IMR-90 (cell line): ENCODE measurements at regions not wholly inside any gene's neighbourhood (a gene's known extent, or its start where the extent isn't known, plus 50 kb on each side); places are given as distances from the start of the nearest gene placed in this dataset.

ENCODE experiments used
- ATAC-seq: fragments of 200-7000 bp; cut with Tn5 transposase; 2 replicates; pipeline ENCODE4 v1.9.1; 2020; ENCODE audit warnings: low read depth, mild to moderate bottlenecking, moderate library complexity
- BruUV-seq: library from RNA; stranded (reverse); fragments of 400-500 nt; replicated peaks from 2 replicates; lab custom pipeline; 2021; lab: Mats Ljungman, UMichigan
- CTCF ChIA-PET: fragments of 300-600 bp; formaldehyde crosslinking; extraction: SDS; loops from one replicate; lab custom pipeline; 2021; ENCODE audit warnings: antibody characterized with exemption; lab: Yijun Ruan, JAX
- POLR2A ChIA-PET: fragments of 300-600 bp; sonication (Branson Sonifier 250); formaldehyde crosslinking; loops from one replicate; lab custom pipeline; 2022; ENCODE audit warnings: antibody characterized with exemption; ENCODE audit not compliant: unreplicated experiment; lab: Charles Lee
- DNase-seq: peaks from one replicate; pipeline ENCODE4 v3.0.0; 2013
- H2AFZ ChIP-seq: replicated peaks from 2 replicates; pipeline ENCODE3; 2013; ENCODE audit warnings: low read length, mild to moderate bottlenecking; ENCODE audit not compliant: poor library complexity
- H2AK5ac ChIP-seq: 2 replicates; pipeline ENCODE4 v1.6.1; 2013; ENCODE audit warnings: low read depth, low read length, inconsistent platforms
- H2AK9ac ChIP-seq: replicated peaks from 2 replicates; pipeline ENCODE3; 2013; ENCODE audit warnings: mild to moderate bottlenecking, low read depth, low read length, moderate library complexity; ENCODE audit not compliant: poor library complexity
- H2BK120ac ChIP-seq: 2 replicates; pipeline ENCODE4 v1.6.1; 2013; ENCODE audit warnings: low read depth, low read length, inconsistent platforms
- H2BK15ac ChIP-seq: 3 replicates; pipeline ENCODE4 v1.6.1; 2013; ENCODE audit warnings: low read depth, low read length, inconsistent platforms
- H2BK20ac ChIP-seq: 2 replicates; pipeline ENCODE4 v1.6.1; 2013; ENCODE audit warnings: low read depth, mild to moderate bottlenecking, inconsistent platforms, low read length, moderate library complexity
- H2BK5ac ChIP-seq: 2 replicates; pipeline ENCODE4 v1.6.1; 2013; ENCODE audit warnings: mild to moderate bottlenecking, low read depth, low read length, inconsistent platforms; ENCODE audit not compliant: poor library complexity, severe bottlenecking
- H3K14ac ChIP-seq: replicated peaks from 2 replicates; pipeline ENCODE4 v1.6.1; 2013; ENCODE audit warnings: low read depth, low read length, inconsistent platforms
- H3K18ac ChIP-seq: 2 replicates; pipeline ENCODE4 v1.6.1; 2013; ENCODE audit warnings: low read depth, low read length, control low read depth
- H3K23ac ChIP-seq: 2 replicates; pipeline ENCODE4 v1.6.1; 2013; ENCODE audit warnings: low read depth, low read length, inconsistent platforms
- H3K27ac ChIP-seq: 2 replicates; pipeline ENCODE4 v1.5.1; 2013; ENCODE audit warnings: mild to moderate bottlenecking, control low read depth, low read length; ENCODE audit not compliant: insufficient read depth
- H3K27me3 ChIP-seq: 2 replicates; pipeline ENCODE4 v1.6.1; 2013; ENCODE audit warnings: low read length; ENCODE audit not compliant: control insufficient read depth, insufficient read depth
- H3K36me3 ChIP-seq: 2 replicates; pipeline ENCODE4 v1.6.1; 2013; ENCODE audit warnings: low read length, mixed read lengths; ENCODE audit not compliant: control insufficient read depth, insufficient read depth
- H3K4ac ChIP-seq: 2 replicates; pipeline ENCODE4 v1.6.1; 2013; ENCODE audit warnings: low read depth, low read length, inconsistent platforms
- H3K4me1 ChIP-seq: 2 replicates; pipeline ENCODE4 v1.6.1; 2013; ENCODE audit warnings: low read length, mixed read lengths; ENCODE audit not compliant: control insufficient read depth, insufficient read depth
- H3K4me2 ChIP-seq: 2 replicates; pipeline ENCODE4 v1.6.1; 2013; ENCODE audit warnings: low read depth, mild to moderate bottlenecking, control low read depth, low read length, moderate library complexity
- H3K4me3 ChIP-seq: 2 replicates; pipeline ENCODE4 v1.5.1; 2013; ENCODE audit warnings: low read depth, mild to moderate bottlenecking, control low read depth, low read length, moderate library complexity; ENCODE audit not compliant: insufficient read depth
- H3K56ac ChIP-seq: 2 replicates; pipeline ENCODE4 v1.6.1; 2013; ENCODE audit warnings: low read length, inconsistent platforms; ENCODE audit not compliant: insufficient read depth; ENCODE audit errors: extremely low read depth
- H3K79me1 ChIP-seq, 2 experiments: 2 replicates each; pipeline ENCODE4 v1.6.1; 2013; ENCODE audit warnings: low read length in 2 of 2, inconsistent platforms in 1 of 2, low read depth in 1 of 2
- H3K9ac ChIP-seq: 2 replicates; pipeline ENCODE4 v1.6.1; 2013; ENCODE audit warnings: low read depth, low read length, control low read depth
- H3K9me1 ChIP-seq: 2 replicates; pipeline ENCODE4 v1.6.1; 2013; ENCODE audit warnings: low read length, inconsistent platforms; ENCODE audit not compliant: insufficient read depth
- H3K9me3 ChIP-seq: 2 replicates; pipeline ENCODE4 v1.6.1; 2013; ENCODE audit warnings: low read length; ENCODE audit not compliant: control insufficient read depth, insufficient read depth
- H4K20me1 ChIP-seq: 2 replicates; pipeline ENCODE4 v1.6.1; 2013; ENCODE audit warnings: low read length, inconsistent platforms; ENCODE audit not compliant: insufficient read depth
- H4K5ac ChIP-seq: 2 replicates; pipeline ENCODE4 v1.6.1; 2013; ENCODE audit warnings: mild to moderate bottlenecking, low read depth, low read length, control low read depth
- H4K8ac ChIP-seq, 2 experiments: 2 replicates each; pipeline ENCODE4 v1.6.1; 2013; ENCODE audit warnings: low read depth in 2 of 2, low read length in 2 of 2, control low read depth in 1 of 2, inconsistent platforms in 1 of 2
- H4K91ac ChIP-seq: 2 replicates; pipeline ENCODE4 v1.6.1; 2013; ENCODE audit warnings: low read depth, low read length, inconsistent platforms; ENCODE audit not compliant: insufficient read depth
- BHLHE40 ChIP-seq: fragments of 150-350 bp; IDR thresholded peaks from 2 replicates; pipeline ENCODE4 v1.6.1; 2016; ENCODE audit warnings: mild to moderate bottlenecking, low read depth, low read length
- CEBPB ChIP-seq: IDR thresholded peaks from 2 replicates; pipeline ENCODE4 v1.6.1; 2012; ENCODE audit warnings: low read depth, low read length, improper control_type of control experiment
- CHD1 ChIP-seq: IDR thresholded peaks from 2 replicates; pipeline ENCODE4 v1.6.1; 2012; ENCODE audit warnings: low read depth, low read length, improper control_type of control experiment
- ELK1 ChIP-seq: fragments of 150-350 bp; IDR thresholded peaks from 2 replicates; pipeline ENCODE4 v1.6.1; 2016; ENCODE audit warnings: low read depth, mild to moderate bottlenecking, low read length, moderate library complexity, borderline replicate concordance
- FOS ChIP-seq: fragments of 150-350 bp; IDR thresholded peaks from 2 replicates; pipeline ENCODE4 v1.6.1; 2016; ENCODE audit warnings: low read depth, low read length
- MAFK ChIP-seq: IDR thresholded peaks from 2 replicates; pipeline ENCODE4 v1.6.1; 2012; ENCODE audit warnings: low read depth, low read length, improper control_type of control experiment
- MAZ ChIP-seq: IDR thresholded peaks from 2 replicates; pipeline ENCODE4 v1.6.1; 2012; ENCODE audit warnings: low read depth, mild to moderate bottlenecking, low read length, improper control_type of control experiment, moderate library complexity, borderline replicate concordance
- MXI1 ChIP-seq: IDR thresholded peaks from 2 replicates; pipeline ENCODE4 v1.6.1; 2012; ENCODE audit warnings: low read depth, mild to moderate bottlenecking, low read length, moderate library complexity, borderline replicate concordance
- NFE2L2 ChIP-seq: fragments of 150-350 bp; IDR thresholded peaks from 2 replicates; pipeline ENCODE4 v1.6.1; 2016; ENCODE audit warnings: low read depth, mild to moderate bottlenecking, low read length
- POLR2A ChIP-seq: IDR thresholded peaks from 2 replicates; pipeline ENCODE4 v1.6.1; 2012; ENCODE audit warnings: mild to moderate bottlenecking, low read depth, low read length
- RAD21 ChIP-seq: IDR thresholded peaks from 2 replicates; pipeline ENCODE4 v1.6.1; 2012; ENCODE audit warnings: low read length, improper control_type of control experiment
- RCOR1 ChIP-seq: IDR thresholded peaks from 2 replicates; pipeline ENCODE4 v1.6.1; 2012; ENCODE audit warnings: mild to moderate bottlenecking, low read length, improper control_type of control experiment; ENCODE audit not compliant: insufficient replicate concordance
- RFX5 ChIP-seq: IDR thresholded peaks from 2 replicates; pipeline ENCODE4 v1.8.0; 2012; ENCODE audit warnings: low read depth, mild to moderate bottlenecking, low read length, moderate library complexity
- SMC3 ChIP-seq: fragments of 150-350 bp; IDR thresholded peaks from 2 replicates; pipeline ENCODE4 v1.6.1; 2016; ENCODE audit warnings: low read depth, mild to moderate bottlenecking, antibody characterized with exemption, low read length, moderate library complexity
- USF2 ChIP-seq: fragments of 150-350 bp; IDR thresholded peaks from 2 replicates; pipeline ENCODE4 v1.6.1; 2017; ENCODE audit warnings: mild to moderate bottlenecking, antibody characterized with exemption, low read length, low read depth
- WGBS, 2 experiments: methylation state at CpG; one replicate each; pipeline versions ENCODE4 v1.1.5 to v1.1.7; 2013; ENCODE audit warnings: missing lambda C conversion rate in 2 of 2; ENCODE audit not compliant: insufficient read length in 1 of 2; ENCODE audit errors: extremely low coverage in 2 of 2; 5-methylcytosine and 5-hydroxymethylcytosine counted together
- dilution Hi-C: fragments of 300-500 bp; cut with HindIII; formaldehyde crosslinking; loops from one replicate; pipeline ENCODE4 v1.14.3; 2018; ENCODE audit warnings: low sequenced_read_pairs; ENCODE audit not compliant: unreplicated experiment
- in situ Hi-C: fragments of 300-500 bp; cut with MboI; formaldehyde crosslinking; loops from 3 replicates; pipeline ENCODE4 v1.14.3; 2019; ENCODE audit warnings: low sequenced_read_pairs, inconsistent platforms, mixed read lengths
- intact Hi-C: fragments of 100-400 bp; cut with micrococcal nuclease; formaldehyde crosslinking; loops from 2 replicates; pipeline ENCODE4 v1.10.0; 2022
- TF ChIP-seq, protein P1 (sequence below): conservative IDR thresholded peaks from 2 replicates; pipeline ENCODE4 v1.5.1; 2012; ENCODE audit warnings: mild to moderate bottlenecking, low read depth, low read length, improper control_type of control experiment

DNA sequence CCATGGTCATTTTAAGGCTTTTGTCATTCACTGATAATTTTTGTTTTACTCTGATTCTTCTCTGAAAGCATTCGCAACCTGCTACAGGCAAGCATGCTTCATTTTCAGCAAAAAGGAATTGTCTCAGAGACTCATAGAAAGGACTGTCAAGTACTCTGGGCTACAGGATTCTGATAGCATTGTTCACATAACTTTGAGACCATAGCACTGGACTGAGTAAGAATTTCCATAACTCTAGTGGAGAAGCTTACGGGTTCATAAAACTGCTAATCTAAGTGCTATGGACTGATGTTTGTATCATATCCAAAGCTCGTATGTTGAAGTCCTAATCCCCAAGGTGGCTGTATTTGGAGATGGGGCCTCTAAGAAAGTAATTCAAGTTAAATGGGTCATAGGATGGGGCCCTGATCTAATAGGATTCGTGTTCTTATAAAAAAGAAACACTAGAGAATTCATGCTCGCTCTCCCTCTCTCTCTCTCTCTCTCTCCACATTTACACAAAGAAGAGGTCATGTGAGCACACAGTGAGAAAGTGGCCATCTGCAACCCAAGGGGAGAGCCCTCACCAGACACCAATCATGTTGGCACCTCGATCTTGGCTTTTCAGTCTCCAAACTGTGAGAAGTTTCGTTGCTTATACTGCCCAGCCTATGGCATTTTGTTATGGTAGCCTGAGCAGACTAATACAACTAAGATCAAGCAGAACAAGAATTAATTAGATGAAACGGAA is 60.4 kb downstream of the CRYGS start:
- no peak overlapping the region for H3K9ac ChIP-seq
- H3K4me2 ChIP-seq, result no peak overlapping the region
- no peaks in the 10 kb centered on the region for H3K36me3 ChIP-seq
- H3K4ac ChIP-seq, result no peak overlapping the region
- no peak overlapping the region for H2BK15ac ChIP-seq
- no peaks in the 10 kb centered on the region for H4K20me1 ChIP-seq
- no peak overlapping the region for H3K4me3 ChIP-seq
- ATAC-seq (no peak), DNase-seq (peak; percentile 9)
- no peaks in the 10 kb centered on the region for H3K79me1 ChIP-seq
- H4K5ac ChIP-seq, result no peak overlapping the region
- no peak overlapping the region for H3K23ac ChIP-seq
- no peak overlapping the region for H4K91ac ChIP-seq
- POLR2A ChIA-PET, result no interaction called here
- H3K56ac ChIP-seq, result no peak overlapping the region
- H2BK5ac ChIP-seq, result no peak overlapping the region
- H3K9me1 ChIP-seq, result no peaks in the 10 kb centered on the region
- no CpG with 5 or more reads among the region's 8 CpGs for WGBS, 2 experiments
- H2BK20ac ChIP-seq, result no peak overlapping the region
- H3K9me3 ChIP-seq, result no peaks in the 10 kb centered on the region
- intact Hi-C loops, result no loop called here
- H3K18ac ChIP-seq, result no peak overlapping the region
- BruUV-seq, result no TSS peak
- in situ Hi-C loops, result no loop called here
- no peak overlapping the region for H2AK5ac ChIP-seq
- H3K14ac ChIP-seq, result no peak overlapping the region
- dilution Hi-C loops, result no loop called here
- CTCF ChIA-PET, result no interaction called here
- H4K8ac ChIP-seq, result no peak overlapping the region
- no peak overlapping the region for H2AFZ ChIP-seq
- H2AK9ac ChIP-seq, result no peak overlapping the region
- no peak overlapping the region for H2BK120ac ChIP-seq
- no peaks in the 10 kb centered on the region for H3K4me1 ChIP-seq
- no peak overlapping the region for H3K27ac ChIP-seq
- no peak for TF ChIP-seq NFE2L2
- no peak for TF ChIP-seq MAFK
- TF ChIP-seq POLR2A, result no peak
- TF ChIP-seq CHD1, result no peak
- no peak for TF ChIP-seq ELK1
- TF ChIP-seq, protein P1, sequence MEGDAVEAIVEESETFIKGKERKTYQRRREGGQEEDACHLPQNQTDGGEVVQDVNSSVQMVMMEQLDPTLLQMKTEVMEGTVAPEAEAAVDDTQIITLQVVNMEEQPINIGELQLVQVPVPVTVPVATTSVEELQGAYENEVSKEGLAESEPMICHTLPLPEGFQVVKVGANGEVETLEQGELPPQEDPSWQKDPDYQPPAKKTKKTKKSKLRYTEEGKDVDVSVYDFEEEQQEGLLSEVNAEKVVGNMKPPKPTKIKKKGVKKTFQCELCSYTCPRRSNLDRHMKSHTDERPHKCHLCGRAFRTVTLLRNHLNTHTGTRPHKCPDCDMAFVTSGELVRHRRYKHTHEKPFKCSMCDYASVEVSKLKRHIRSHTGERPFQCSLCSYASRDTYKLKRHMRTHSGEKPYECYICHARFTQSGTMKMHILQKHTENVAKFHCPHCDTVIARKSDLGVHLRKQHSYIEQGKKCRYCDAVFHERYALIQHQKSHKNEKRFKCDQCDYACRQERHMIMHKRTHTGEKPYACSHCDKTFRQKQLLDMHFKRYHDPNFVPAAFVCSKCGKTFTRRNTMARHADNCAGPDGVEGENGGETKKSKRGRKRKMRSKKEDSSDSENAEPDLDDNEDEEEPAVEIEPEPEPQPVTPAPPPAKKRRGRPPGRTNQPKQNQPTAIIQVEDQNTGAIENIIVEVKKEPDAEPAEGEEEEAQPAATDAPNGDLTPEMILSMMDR, result no peak
- TF ChIP-seq MXI1, result no peak
- TF ChIP-seq CEBPB, result no peak
- TF ChIP-seq SMC3, result no peak
- no peak for TF ChIP-seq MAZ
- no peak for TF ChIP-seq RAD21
- no peak for TF ChIP-seq RCOR1
- TF ChIP-seq BHLHE40, result no peak
- TF ChIP-seq USF2, result no peak
- no peak for TF ChIP-seq FOS
- no peak for TF ChIP-seq RFX5
- H3K27me3 ChIP-seq, result peaks cover 10% of the 10 kb centered on the region
